Naive thymus-derived CD4-positive, alpha-beta T cell (primary cell): ENCODE measurements at regions not wholly inside any gene's neighbourhood (a gene's known extent, or its start where the extent isn't known, plus 50 kb on each side); places are given as distances from the start of the nearest gene placed in this dataset.

Experiments
- ATAC-seq: fragments of 150-1000 bp; cut with Tn5 transposase; 2 replicates; pipeline ENCODE4 v1.10.0; 2021; ENCODE audit warnings: mild to moderate bottlenecking, moderate library complexity
- CTCF ChIA-PET: fragments of 350-600 bp; sonication (Branson Sonifier 250); formaldehyde crosslinking; loops from one replicate; lab custom pipeline; 2021; ENCODE audit warnings: antibody characterized with exemption; lab: Charles Lee
- POLR2A ChIA-PET: fragments of 350-600 bp; sonication (Branson Sonifier 250); formaldehyde crosslinking; loops from one replicate; lab custom pipeline; 2021; ENCODE audit warnings: antibody characterized with exemption, inconsistent platforms; lab: Charles Lee
- DNase-seq, 9 donors: peaks; one replicate each; pipeline versions ENCODE4 v3.0.0 to v3.0.0-alpha.2; 2020 to 2022; ENCODE audit warnings: mixed read lengths in 1 of 9
- H3K27ac ChIP-seq: one replicate; pipeline ENCODE4 v1.7.0; 2013; ENCODE audit warnings: mild to moderate bottlenecking, low read depth, low read length, moderate library complexity
- H3K27me3 ChIP-seq, 2 donors: one replicate each; pipeline ENCODE4 v1.7.0; 2013; ENCODE audit warnings: low read length in 2 of 2, mild to moderate bottlenecking in 2 of 2, moderate library complexity in 2 of 2; ENCODE audit not compliant: control insufficient read depth in 2 of 2, insufficient read depth in 2 of 2
- H3K36me3 ChIP-seq, 3 experiments: 1 replicate in 2 of 3; 2 replicates in 1 of 3; pipeline ENCODE4 v1.7.0; 2013; ENCODE audit warnings: low read length in 3 of 3, mild to moderate bottlenecking in 3 of 3, moderate library complexity in 1 of 3; ENCODE audit not compliant: insufficient read depth in 3 of 3, control insufficient read depth in 2 of 3
- H3K4me1 ChIP-seq, 2 donors: one replicate each; pipeline ENCODE4 v1.7.0; 2013; ENCODE audit warnings: low read length in 2 of 2, mild to moderate bottlenecking in 2 of 2, moderate library complexity in 1 of 2; ENCODE audit not compliant: control insufficient read depth in 2 of 2, insufficient read depth in 2 of 2
- H3K4me3 ChIP-seq: 2 replicates; pipeline ENCODE4 v1.7.0; 2013; ENCODE audit warnings: mild to moderate bottlenecking, low read length
- H3K9me3 ChIP-seq, 3 experiments: 1 replicate in 2 of 3; 2 replicates in 1 of 3; pipeline ENCODE4 v1.7.0; 2013; ENCODE audit warnings: low read length in 3 of 3; ENCODE audit not compliant: control insufficient read depth in 2 of 3
- H3K27ac Mint-ChIP-seq, 9 donors: one replicate each; pipeline ENCODE4 v1.8.0; 2020 to 2022; ENCODE audit warnings: mixed read lengths in 9 of 9, mild to moderate bottlenecking in 8 of 9, moderate library complexity in 5 of 9, inconsistent platforms in 2 of 9
- H3K27me3 Mint-ChIP-seq, 5 donors: one replicate each; pipeline ENCODE4 v1.8.0; 2021 to 2022; ENCODE audit warnings: mixed read lengths in 5 of 5, mild to moderate bottlenecking in 1 of 5
- H3K36me3 Mint-ChIP-seq, 5 donors: one replicate each; pipeline ENCODE4 v1.8.0; 2020 to 2022; ENCODE audit warnings: mixed read lengths in 5 of 5, mild to moderate bottlenecking in 3 of 5, inconsistent platforms in 1 of 5
- H3K4me1 Mint-ChIP-seq, 7 donors: one replicate each; pipeline ENCODE4 v1.8.0; 2020 to 2022; ENCODE audit warnings: mixed read lengths in 7 of 7, mild to moderate bottlenecking in 3 of 7, inconsistent platforms in 1 of 7
- H3K4me3 Mint-ChIP-seq, 10 donors: one replicate each; pipeline ENCODE4 v1.8.0; 2020 to 2022; ENCODE audit warnings: mild to moderate bottlenecking in 10 of 10, mixed read lengths in 10 of 10, moderate library complexity in 6 of 10, inconsistent platforms in 2 of 10
- H3K9me3 Mint-ChIP-seq, 11 donors: one replicate each; pipeline ENCODE4 v1.8.0; 2020 to 2022; ENCODE audit warnings: mixed read lengths in 11 of 11, mild to moderate bottlenecking in 4 of 11, inconsistent platforms in 1 of 11, moderate library complexity in 1 of 11
- intact Hi-C, 2 donors: fragments of 100-400 bp; cut with micrococcal nuclease; formaldehyde crosslinking; loops; one replicate each; pipeline ENCODE4 v1.15.1; 2023

DNA sequence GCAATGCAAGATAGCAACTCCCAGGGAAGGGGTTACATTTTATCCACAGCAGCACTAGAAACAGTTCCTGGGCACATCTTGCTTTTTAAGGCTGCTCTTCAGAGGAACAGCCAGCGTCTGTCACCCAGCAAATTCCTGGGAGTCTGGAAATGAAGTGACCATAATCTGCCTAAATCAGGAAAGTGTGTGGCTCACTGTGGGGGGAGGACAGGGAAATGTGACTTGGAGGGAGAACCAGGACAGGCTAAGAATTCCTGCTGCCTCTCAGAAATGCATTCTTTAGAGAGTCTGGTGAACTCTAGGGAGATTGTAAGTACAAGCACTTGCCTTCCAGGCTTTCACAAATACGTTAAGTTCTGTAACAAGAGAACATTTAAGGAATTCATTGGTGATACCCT is 364.3 kb upstream of the SPHKAP start:
- intact Hi-C loops, result no loop called here
- no peak overlapping the region for H3K4me3 Mint-ChIP-seq
- no peak overlapping the region for H3K27ac Mint-ChIP-seq
- peaks cover 0 to 16% (median 2%) of the 10 kb centered on the region in 11 donors for H3K9me3 Mint-ChIP-seq
- H3K27me3 Mint-ChIP-seq, result no peaks in the 10 kb centered on the region
- Histone ChIP-seq H3K27ac (no peak overlapping the region), H3K9me3 (no peaks in the 10 kb centered on the region), H3K4me3 (no peak overlapping the region), H3K27me3 (no peaks in the 10 kb centered on the region), H3K36me3 (no peaks in the 10 kb centered on the region), H3K4me1 (no peaks in the 10 kb centered on the region)
- H3K36me3 Mint-ChIP-seq, result no peaks in the 10 kb centered on the region
- no peak for ATAC-seq
- no peaks in the 10 kb centered on the region for H3K4me1 Mint-ChIP-seq
- CTCF ChIA-PET, result no interaction called here
- no peak for DNase-seq
- POLR2A ChIA-PET, result no interaction called here

DNA sequence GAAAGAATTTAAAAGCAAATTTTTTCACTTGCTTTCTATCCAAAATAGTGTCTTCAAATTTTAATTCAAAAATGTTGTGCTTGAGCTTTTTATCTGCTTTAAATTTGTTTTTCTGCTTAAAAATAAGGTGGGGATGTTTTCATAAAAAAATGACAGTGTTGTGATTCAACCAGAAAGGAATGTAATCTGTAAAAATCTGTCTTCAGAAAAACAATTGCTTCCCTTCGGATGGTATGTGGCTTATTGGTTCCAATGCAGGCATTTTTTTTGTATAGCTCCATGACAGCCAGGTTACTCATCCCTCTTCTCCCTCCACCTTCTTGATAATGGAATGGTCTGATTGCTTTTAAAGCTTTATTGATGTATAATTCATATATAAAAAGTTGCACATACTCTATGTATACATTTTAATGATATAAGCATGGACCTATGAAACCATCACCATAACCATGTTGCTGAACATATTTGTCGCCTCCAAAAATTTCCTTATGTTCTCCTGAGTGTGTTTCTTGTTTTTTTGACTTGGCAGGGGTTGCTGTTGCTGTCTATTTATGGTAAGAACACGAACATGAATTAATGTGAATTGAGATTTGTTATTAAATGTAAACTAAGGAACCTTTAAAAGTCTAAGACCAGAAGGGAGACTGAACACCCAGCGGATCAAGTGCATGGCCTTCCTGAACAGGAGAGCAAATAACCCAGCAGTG is 363.7 kb upstream of the SPHKAP start:
- ChIA-PET CTCF (no interaction called here), POLR2A (no interaction called here)
- ATAC-seq (no peak), DNase-seq (no peak)
- Histone ChIP-seq H3K4me3 (no peak overlapping the region), H3K27me3 (no peaks in the 10 kb centered on the region), H3K36me3 (no peaks in the 10 kb centered on the region), H3K9me3 (no peaks in the 10 kb centered on the region), H3K27ac (no peak overlapping the region), H3K4me1 (no peaks in the 10 kb centered on the region)
- Mint-ChIP-seq H3K4me1 (no peaks in the 10 kb centered on the region), H3K9me3 (peaks cover 0 to 16% (median 1%) of the 10 kb centered on the region in 11 donors), H3K4me3 (no peak overlapping the region), H3K36me3 (no peaks in the 10 kb centered on the region), H3K27me3 (no peaks in the 10 kb centered on the region), H3K27ac (no peak overlapping the region)
- intact Hi-C loops, result no loop called here

DNA sequence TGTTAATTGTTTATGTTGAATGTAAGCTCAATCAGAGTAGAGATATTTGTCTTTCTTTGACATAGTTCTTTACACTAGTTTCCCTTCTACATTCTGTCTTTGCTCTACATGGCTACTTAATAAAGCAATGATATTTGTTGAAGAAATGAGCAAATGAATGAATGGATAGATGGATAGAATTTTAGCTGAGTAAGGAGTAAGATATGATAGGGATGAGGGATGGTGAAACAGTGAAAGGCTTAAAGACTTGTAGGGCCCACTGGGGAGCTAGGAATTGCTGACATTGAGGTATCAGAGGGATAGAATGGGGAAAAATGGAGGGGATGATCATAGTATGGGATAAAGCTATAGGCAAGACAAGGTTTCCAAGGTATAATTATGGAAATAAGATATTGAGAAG is 361.6 kb upstream of the SPHKAP start:
- no peaks in the 10 kb centered on the region for H3K27me3 Mint-ChIP-seq
- POLR2A ChIA-PET, result interaction anchor here (0.8 kb wide), 1 partner anchor 8 kb away, joined by 3 read pairs; no protein-coding TSS in a partner anchor
- H3K27ac ChIP-seq, result no peak overlapping the region
- no peak for DNase-seq
- no peak overlapping the region for H3K4me3 ChIP-seq
- no peaks in the 10 kb centered on the region for H3K9me3 ChIP-seq
- no peaks in the 10 kb centered on the region for H3K36me3 Mint-ChIP-seq
- no peak overlapping the region for H3K27ac Mint-ChIP-seq
- CTCF ChIA-PET, result no interaction called here
- intact Hi-C loops, result no loop called here
- no peaks in the 10 kb centered on the region for H3K4me1 Mint-ChIP-seq
- no peak for ATAC-seq
- H3K4me3 Mint-ChIP-seq, result no peak overlapping the region
- H3K36me3 ChIP-seq, result no peaks in the 10 kb centered on the region
- H3K9me3 Mint-ChIP-seq, result peaks cover 0 to 7% (median 5%) of the 10 kb centered on the region in 11 donors
- H3K4me1 ChIP-seq, result no peaks in the 10 kb centered on the region
- H3K27me3 ChIP-seq, result no peaks in the 10 kb centered on the region

DNA sequence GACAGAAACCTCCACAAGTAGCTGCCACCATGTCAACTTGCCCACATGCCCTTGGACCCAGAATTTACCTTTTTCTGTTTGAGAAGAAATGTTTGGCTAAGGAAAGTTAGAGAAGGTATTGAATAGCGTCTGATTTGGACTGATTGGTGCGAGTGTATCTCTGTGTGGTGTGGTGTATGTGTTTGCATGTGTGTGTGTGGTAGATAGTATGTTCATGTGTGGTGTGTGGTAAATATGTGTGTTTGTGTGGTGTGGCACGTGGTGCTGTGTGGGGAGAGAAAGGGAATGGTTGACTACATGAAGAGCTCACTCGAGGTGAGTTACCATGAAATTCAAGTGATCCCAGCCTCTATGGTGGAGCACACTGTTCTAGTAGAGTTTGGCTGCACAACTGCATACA is 360.8 kb upstream of the SPHKAP start:
- H3K4me3 Mint-ChIP-seq, result no peak overlapping the region
- H3K27ac Mint-ChIP-seq, result no peak overlapping the region
- no peak overlapping the region for H3K27ac ChIP-seq
- ChIA-PET POLR2A (no interaction called here), CTCF (no interaction called here)
- no peak for ATAC-seq
- no peaks in the 10 kb centered on the region for H3K27me3 ChIP-seq
- no peaks in the 10 kb centered on the region for H3K36me3 Mint-ChIP-seq
- DNase-seq, result no peak
- no peaks in the 10 kb centered on the region for H3K27me3 Mint-ChIP-seq
- peaks cover 0 to 11% (median 5%) of the 10 kb centered on the region in 11 donors for H3K9me3 Mint-ChIP-seq
- no peaks in the 10 kb centered on the region for H3K9me3 ChIP-seq
- H3K4me1 ChIP-seq, result no peaks in the 10 kb centered on the region
- intact Hi-C loops, result no loop called here
- no peaks in the 10 kb centered on the region for H3K36me3 ChIP-seq
- no peaks in the 10 kb centered on the region for H3K4me1 Mint-ChIP-seq
- no peak overlapping the region for H3K4me3 ChIP-seq

DNA sequence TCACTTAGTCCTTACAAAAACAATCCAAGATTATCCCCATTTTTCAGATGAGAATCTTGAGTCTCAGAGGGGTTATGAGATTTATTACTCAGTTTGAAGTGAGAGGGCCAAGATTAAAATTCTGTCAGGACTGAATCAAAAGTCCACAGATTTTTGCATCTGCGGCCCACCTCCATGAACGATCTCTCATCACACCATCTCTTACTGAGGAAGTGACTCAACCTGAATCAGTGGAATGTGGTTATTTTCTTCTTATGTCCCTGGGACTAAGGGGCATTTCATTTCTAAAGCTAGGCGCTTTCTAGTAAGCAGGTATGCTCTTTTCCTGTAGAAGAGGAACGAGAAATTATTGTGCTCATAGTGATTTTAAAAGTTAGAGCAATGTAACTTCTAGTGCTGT is 360.3 kb upstream of the SPHKAP start:
- H3K4me1 ChIP-seq, result no peaks in the 10 kb centered on the region
- Mint-ChIP-seq H3K36me3 (no peaks in the 10 kb centered on the region), H3K27me3 (no peaks in the 10 kb centered on the region), H3K27ac (no peak overlapping the region), H3K4me1 (no peaks in the 10 kb centered on the region), H3K9me3 (peaks cover 0 to 11% (median 3%) of the 10 kb centered on the region in 11 donors), H3K4me3 (no peak overlapping the region)
- intact Hi-C loops, result no loop called here
- DNase-seq (no peak), ATAC-seq (no peak)
- POLR2A ChIA-PET, result no interaction called here
- CTCF ChIA-PET, result no interaction called here
- H3K36me3 ChIP-seq, result no peaks in the 10 kb centered on the region
- no peak overlapping the region for H3K27ac ChIP-seq
- no peak overlapping the region for H3K4me3 ChIP-seq
- H3K9me3 ChIP-seq, result no peaks in the 10 kb centered on the region
- no peaks in the 10 kb centered on the region for H3K27me3 ChIP-seq

DNA sequence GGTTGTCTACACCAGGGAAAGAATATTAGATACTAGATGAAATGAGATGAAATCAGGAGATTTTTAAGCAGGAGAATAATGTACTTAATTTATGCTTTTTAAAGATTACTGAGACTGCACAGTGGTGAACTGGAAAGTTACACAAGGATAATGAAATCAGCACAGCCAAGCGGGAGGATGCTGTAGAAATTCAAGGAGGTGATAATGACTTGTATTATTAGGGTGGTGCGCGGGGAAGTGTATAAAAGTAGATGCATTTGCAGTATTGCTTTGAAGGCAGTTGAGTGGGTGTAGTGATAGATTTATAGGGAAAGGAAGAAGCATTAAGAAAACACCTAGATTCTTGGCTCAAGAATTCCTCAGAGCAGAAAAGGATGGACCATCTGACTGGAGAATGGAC is 359.5 kb upstream of the SPHKAP start:
- Mint-ChIP-seq H3K4me3 (no peak overlapping the region), H3K36me3 (no peaks in the 10 kb centered on the region), H3K27me3 (no peaks in the 10 kb centered on the region), H3K9me3 (peaks cover 0 to 11% (median 3%) of the 10 kb centered on the region in 11 donors), H3K27ac (no peak overlapping the region), H3K4me1 (no peaks in the 10 kb centered on the region)
- Histone ChIP-seq H3K36me3 (no peaks in the 10 kb centered on the region), H3K9me3 (no peaks in the 10 kb centered on the region), H3K27ac (no peak overlapping the region), H3K27me3 (no peaks in the 10 kb centered on the region), H3K4me3 (no peak overlapping the region), H3K4me1 (no peaks in the 10 kb centered on the region)
- intact Hi-C loops, result no loop called here
- CTCF ChIA-PET, result no interaction called here
- ATAC-seq (no peak), DNase-seq (no peak)
- POLR2A ChIA-PET, result no interaction called here

DNA sequence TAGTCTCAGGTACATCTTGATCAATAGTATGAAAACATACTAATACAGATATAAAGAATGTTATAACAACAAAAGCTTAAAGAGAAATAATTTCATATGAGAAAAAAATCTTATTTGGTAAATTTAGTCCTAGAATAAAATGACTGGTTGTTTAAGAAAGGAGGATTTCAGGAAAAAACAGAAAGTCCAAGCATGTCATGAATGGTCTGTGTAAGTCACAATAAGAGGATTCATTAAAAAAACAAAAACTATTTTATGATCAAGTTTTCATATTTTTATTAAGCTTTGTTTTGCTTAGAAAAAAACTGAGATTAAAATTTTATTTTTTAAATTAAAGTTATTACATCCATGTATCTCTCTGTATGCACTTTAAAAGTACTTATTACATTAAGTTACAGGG is 353.9 kb upstream of the SPHKAP start:
- Histone ChIP-seq H3K27me3 (no peaks in the 10 kb centered on the region), H3K9me3 (peaks cover 0 to 6% (median 0%) of the 10 kb centered on the region in 3 experiments), H3K4me1 (no peaks in the 10 kb centered on the region), H3K36me3 (no peaks in the 10 kb centered on the region), H3K27ac (no peak overlapping the region), H3K4me3 (no peak overlapping the region)
- Mint-ChIP-seq H3K36me3 (no peaks in the 10 kb centered on the region), H3K9me3 (peaks cover 0 to 36% (median 8%) of the 10 kb centered on the region in 11 donors), H3K27ac (no peak overlapping the region), H3K4me3 (no peak overlapping the region), H3K4me1 (no peaks in the 10 kb centered on the region), H3K27me3 (no peaks in the 10 kb centered on the region)
- DNase-seq (no peak), ATAC-seq (no peak)
- POLR2A ChIA-PET, result no interaction called here
- CTCF ChIA-PET, result interaction anchor here (0.6 kb wide), 1 partner anchor 169 kb away, joined by 3 read pairs; no protein-coding TSS in a partner anchor
- intact Hi-C loops, result no loop called here
